GM21423 (cell line): ENCODE measurements at regions not wholly inside any gene's neighbourhood (a gene's known extent, or its start where the extent isn't known, plus 50 kb on each side); places are given as distances from the start of the nearest gene placed in this dataset.

Experiments used
- ATAC-seq: cut with Tn5 transposase; IDR thresholded peaks from one replicate; pipeline ENCODE4 v1.9.1; 2021; ENCODE audit warnings: mild to moderate bottlenecking, moderate library complexity; ENCODE audit not compliant: unreplicated experiment

- ATAC-seq: no peak
These were observed 117.9 kb upstream of the PRR20G start for GRCh38 chr3:127405791-127406190.

GRCh38 chr3:127405010-127405598, 117.3 kb upstream of the PRR20G start:
- ATAC-seq: no peak

- ATAC-seq: no peak
These were observed 116.6 kb upstream of the PRR20G start for GRCh38 chr3:127404221-127405009.

- no peak for ATAC-seq
These were observed 115.9 kb upstream of the PRR20G start for GRCh38 chr3:127403795-127404194.

GRCh38 chr3:127399154-127399553, 111.3 kb upstream of the PRR20G start:
- no peak for ATAC-seq

- ATAC-seq: no peak
These were observed 108.6 kb upstream of the PRR20G start for GRCh38 chr3:127396473-127396872.

GRCh38 chr3:127395663-127396355, 108.0 kb upstream of the PRR20G start:
- ATAC-seq: no peak

GRCh38 chr3:127394984-127395662, 107.3 kb upstream of the PRR20G start:
- ATAC-seq: no peak

- ATAC-seq: no peak
These were observed 106.2 kb upstream of the PRR20G start for GRCh38 chr3:127394031-127394430.

GRCh38 chr3:127393131-127393820, 105.4 kb upstream of the PRR20G start:
- no peak for ATAC-seq

- no peak for ATAC-seq
These were observed 104.3 kb upstream of the PRR20G start for GRCh38 chr3:127392156-127392490.

GRCh38 chr3:127391436-127392155, 103.8 kb upstream of the PRR20G start:
- no peak for ATAC-seq

GRCh38 chr3:127390365-127391025, 102.6 kb upstream of the PRR20G start:
- no peak for ATAC-seq

GRCh38 chr3:127389913-127390312, 102.1 kb upstream of the PRR20G start:
- no peak for ATAC-seq

- no peak for ATAC-seq
These were observed 101.6 kb upstream of the PRR20G start for GRCh38 chr3:127389420-127389819.

GRCh38 chr3:127388427-127388826, 100.6 kb upstream of the PRR20G start:
- no peak for ATAC-seq

GRCh38 chr3:127387556-127388153, 99.8 kb upstream of the PRR20G start:
- ATAC-seq: no peak

- no peak for ATAC-seq
These were observed 99.3 kb upstream of the PRR20G start for GRCh38 chr3:127387119-127387518.

GRCh38 chr3:127386490-127386889, 98.6 kb upstream of the PRR20G start:
- no peak for ATAC-seq

- ATAC-seq: no peak
These were observed 97.7 kb upstream of the PRR20G start for GRCh38 chr3:127385540-127385870.
